LNCAP (cell line): ENCODE measurements at regions not wholly inside any gene's neighbourhood (a gene's known extent, or its start where the extent isn't known, plus 50 kb on each side); places are given as distances from the start of the nearest gene placed in this dataset.

Experiments
- TF ChIP-seq, protein P1 (sequence below): fragments of 450-650 bp; IDR thresholded peaks from 2 replicates; pipeline ENCODE4 v1.5.1; 2017; ENCODE audit warnings: mild to moderate bottlenecking

DNA sequence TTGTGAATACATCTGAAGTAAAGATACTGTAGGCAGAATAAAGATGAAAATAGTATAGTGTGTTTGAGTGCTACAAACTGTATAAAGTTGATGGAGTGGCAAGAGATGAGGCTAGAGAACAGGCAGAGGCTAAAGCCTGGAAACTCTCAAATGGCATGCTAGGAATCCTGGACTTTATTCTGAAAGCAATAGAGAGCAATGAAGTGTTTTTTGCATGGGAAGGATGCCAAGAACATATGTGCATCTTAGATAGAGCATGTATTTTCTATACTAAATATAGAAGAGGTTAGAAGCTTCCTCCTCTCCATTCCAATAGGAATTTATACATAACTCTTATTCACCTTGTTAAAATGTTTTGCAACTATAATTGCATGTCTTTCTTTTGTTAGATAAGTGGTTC is 86.3 kb upstream of the TMTC2 start:
- TF ChIP-seq, protein P1, sequence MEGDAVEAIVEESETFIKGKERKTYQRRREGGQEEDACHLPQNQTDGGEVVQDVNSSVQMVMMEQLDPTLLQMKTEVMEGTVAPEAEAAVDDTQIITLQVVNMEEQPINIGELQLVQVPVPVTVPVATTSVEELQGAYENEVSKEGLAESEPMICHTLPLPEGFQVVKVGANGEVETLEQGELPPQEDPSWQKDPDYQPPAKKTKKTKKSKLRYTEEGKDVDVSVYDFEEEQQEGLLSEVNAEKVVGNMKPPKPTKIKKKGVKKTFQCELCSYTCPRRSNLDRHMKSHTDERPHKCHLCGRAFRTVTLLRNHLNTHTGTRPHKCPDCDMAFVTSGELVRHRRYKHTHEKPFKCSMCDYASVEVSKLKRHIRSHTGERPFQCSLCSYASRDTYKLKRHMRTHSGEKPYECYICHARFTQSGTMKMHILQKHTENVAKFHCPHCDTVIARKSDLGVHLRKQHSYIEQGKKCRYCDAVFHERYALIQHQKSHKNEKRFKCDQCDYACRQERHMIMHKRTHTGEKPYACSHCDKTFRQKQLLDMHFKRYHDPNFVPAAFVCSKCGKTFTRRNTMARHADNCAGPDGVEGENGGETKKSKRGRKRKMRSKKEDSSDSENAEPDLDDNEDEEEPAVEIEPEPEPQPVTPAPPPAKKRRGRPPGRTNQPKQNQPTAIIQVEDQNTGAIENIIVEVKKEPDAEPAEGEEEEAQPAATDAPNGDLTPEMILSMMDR: no peak

DNA sequence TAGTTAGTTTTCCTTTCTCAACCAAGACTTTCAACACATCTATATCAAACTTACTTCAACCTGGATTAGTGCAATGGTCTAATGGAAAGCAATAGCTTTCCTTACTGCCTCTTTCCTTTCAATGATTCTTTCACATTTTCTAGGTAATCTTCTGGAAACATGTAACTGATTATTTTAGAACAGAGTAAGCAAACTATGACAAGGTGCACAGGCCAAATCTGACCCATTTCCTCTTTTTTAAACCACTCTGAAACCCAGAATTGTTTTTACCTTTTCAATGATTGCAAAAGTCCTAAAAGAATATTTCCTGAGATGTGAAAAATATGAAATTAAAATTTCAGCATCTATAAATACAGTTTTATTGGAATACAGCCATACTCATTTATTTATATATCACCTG is 81.6 kb upstream of the TMTC2 start:
- TF ChIP-seq, protein P1: no peak

DNA sequence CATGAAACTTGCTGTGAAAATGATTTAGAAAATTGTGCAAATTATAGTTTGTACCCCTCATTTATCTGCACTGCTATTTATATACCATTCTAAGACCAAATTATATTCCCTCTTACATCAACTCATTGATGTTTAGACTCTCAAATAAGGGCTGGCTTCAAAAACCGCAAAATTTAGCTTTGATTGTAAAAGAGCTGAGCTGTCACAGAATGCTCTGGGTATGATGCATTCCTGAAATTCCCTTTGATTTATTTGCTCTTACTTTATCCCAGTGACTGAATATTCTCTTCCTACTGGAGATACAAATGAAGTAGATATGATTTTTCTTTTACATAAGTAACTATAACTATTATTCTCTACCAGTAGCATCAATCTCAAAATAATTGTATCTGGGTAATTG is 78.0 kb upstream of the TMTC2 start:
- TF ChIP-seq, protein P1: no peak

DNA sequence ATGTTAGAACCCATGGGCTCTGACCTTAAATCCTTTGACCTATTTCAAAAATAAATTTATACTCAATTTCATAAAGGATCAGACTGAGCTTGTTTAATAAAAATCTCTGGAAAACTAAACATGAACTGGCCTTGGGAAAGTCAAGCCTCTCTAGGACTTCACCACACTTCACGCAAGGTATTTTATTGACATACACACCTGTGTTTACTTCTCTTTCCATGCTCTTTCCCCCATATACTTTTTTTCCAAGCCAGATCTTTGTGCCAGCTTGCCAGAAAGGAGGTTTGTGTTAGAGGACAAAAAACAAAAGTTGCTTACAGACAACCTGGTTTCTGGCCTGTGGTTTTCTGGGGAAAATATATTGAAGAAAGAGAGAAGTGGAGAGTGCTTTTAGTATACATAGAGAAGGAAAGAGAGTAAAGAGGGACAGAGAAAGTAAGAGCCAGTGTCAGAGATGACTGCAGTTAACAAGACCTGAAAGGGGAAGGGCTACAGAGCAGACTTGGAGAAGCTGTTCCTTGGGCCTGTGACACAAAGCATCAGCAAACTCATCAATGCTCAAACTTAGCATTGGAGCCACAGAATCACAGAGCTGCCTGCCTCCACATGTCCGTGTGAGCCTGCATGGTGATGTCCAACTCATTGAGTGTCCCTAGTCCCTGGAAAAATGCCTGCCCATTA is 77.3 kb upstream of the TMTC2 start:
- TF ChIP-seq, protein P1: no peak

DNA sequence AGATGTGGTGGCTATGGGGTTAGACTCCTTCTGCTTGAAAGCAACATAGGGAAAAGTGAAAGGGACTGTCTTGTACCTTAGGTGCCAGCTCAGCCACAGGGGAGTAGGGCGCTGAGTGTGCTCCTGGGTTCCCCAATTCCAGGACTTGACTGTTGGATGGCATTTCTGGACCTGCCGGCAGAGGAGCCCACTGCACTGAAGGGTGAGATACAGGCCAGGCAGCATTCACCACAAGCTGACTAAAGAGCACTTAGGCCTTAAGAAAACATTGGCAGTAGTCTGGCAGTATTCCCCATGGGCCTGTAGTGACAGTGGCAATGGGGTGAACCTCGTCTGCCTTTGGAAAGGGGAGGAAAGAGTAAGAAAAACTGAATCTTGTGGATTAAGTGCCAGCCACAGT is 67.1 kb upstream of the TMTC2 start:
- TF ChIP-seq, protein P1: no peak

DNA sequence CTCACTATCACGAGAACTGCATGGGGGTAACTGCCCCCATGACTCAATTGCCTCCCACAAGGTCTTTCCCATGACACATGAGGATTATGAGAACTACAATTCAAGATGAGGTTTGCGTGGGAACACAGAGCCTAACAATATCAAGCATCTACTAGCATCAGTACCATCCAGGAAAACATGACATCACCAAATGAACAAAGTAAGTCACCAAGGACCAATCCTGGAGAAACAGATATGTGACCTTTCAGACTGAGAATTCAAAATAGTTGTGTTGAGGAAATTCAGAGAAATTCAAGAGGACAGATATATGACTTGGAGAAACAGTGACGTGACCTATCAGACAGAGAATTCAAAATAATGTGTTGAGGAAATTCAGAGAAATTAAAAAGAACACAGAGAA is 65.8 kb upstream of the TMTC2 start:
- TF ChIP-seq, protein P1: no peak

DNA sequence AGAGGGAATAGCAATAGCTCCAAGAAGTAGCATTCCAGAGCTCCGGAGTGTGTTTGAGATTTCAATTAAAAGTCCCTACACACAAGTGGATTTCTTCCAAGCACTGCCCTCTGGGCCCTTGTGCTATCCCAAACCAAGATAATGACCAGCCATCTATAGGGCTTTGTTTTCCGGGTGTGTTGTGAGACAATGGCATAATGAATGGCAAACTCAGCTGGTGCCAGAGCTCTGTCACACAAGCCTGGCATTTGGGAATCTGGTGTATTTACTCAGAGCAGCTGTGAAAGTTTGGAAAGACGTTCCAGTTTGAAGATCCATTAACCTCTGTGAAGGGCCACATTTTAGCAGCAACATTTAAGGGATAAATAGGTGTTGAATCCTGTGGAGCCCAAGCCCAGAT is 61.2 kb upstream of the TMTC2 start:
- TF ChIP-seq, protein P1: no peak

DNA sequence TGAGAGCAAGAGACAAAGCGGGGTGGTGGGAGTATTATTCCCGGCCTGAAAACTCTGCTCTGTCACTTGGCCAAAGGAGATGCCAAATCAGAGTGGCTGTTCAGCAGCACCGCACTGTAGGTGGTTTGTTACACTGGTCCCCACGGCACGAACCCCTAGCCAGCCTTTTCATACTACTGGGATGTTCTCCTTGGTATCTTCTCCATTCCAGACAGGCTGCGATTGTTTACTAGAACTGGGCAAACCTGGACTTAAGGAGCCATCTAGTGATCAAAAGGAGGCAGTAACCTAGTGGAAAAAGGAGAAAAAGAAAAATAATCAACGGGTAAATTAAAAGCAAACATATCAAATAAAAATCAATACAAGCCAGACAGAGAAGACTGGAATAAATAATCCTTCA is 58.9 kb upstream of the TMTC2 start:
- TF ChIP-seq, protein P1: peak; percentile 76
